Lower leg skin (tissue), 3 donors: ENCODE measurements at regions not wholly inside any gene's neighbourhood (a gene's known extent, or its start where the extent isn't known, plus 50 kb on each side); places are given as distances from the start of the nearest gene placed in this dataset.
"Not testable (repeated sequence)": the region's sequence is repeated elsewhere in the genome, so short reads cannot be mapped to it uniquely, and the experiment has no call there.

Experiments
- POLR2A ChIP-seq, 2 donors: fragments of 450-650 bp; IDR thresholded peaks; one replicate each; pipeline ENCODE4 v1.6.1; 2016 to 2017; ENCODE audit warnings: antibody characterized with exemption in 2 of 2, mild to moderate bottlenecking in 1 of 2, moderate library complexity in 1 of 2
- TF ChIP-seq, protein P1 (sequence below), 3 donors: fragments of 450-650 bp; IDR thresholded peaks; one replicate each; pipeline ENCODE4 v1.5.1; 2016; ENCODE audit warnings: antibody characterized with exemption in 3 of 3, mild to moderate bottlenecking in 3 of 3, moderate library complexity in 2 of 3

DNA sequence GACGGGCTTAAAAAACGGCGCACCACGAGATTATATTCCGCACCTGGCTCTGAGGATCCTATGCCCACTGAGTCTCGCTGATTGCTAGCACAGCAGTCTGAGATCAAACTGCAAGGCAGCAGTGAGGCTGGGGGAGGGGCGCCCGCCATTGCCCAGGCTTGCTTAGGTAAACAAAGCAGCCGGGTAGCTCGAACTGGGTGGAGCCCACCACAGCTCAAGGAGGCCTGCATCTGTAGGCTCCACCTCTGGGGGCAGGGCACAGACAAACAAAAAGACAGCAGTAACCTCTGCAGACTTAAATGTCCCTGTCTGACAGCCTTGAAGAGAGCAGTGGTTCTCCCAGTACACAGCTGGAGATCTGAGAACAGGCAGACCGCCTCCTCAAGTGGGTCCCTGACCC, 725.6 kb downstream of the NUP35 start:
- TF ChIP-seq, protein P1, sequence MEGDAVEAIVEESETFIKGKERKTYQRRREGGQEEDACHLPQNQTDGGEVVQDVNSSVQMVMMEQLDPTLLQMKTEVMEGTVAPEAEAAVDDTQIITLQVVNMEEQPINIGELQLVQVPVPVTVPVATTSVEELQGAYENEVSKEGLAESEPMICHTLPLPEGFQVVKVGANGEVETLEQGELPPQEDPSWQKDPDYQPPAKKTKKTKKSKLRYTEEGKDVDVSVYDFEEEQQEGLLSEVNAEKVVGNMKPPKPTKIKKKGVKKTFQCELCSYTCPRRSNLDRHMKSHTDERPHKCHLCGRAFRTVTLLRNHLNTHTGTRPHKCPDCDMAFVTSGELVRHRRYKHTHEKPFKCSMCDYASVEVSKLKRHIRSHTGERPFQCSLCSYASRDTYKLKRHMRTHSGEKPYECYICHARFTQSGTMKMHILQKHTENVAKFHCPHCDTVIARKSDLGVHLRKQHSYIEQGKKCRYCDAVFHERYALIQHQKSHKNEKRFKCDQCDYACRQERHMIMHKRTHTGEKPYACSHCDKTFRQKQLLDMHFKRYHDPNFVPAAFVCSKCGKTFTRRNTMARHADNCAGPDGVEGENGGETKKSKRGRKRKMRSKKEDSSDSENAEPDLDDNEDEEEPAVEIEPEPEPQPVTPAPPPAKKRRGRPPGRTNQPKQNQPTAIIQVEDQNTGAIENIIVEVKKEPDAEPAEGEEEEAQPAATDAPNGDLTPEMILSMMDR (IDR thresholded peaks at IDR 0.05) = not testable (repeated sequence)
- TF ChIP-seq POLR2A (IDR thresholded peaks at IDR 0.05) = not testable (repeated sequence)
